ENCODE measurements at regions not wholly inside any gene's neighbourhood (a gene's known extent, or its start where the extent isn't known, plus 50 kb on each side); places are given as distances from the start of the nearest gene placed in this dataset.

DNA sequence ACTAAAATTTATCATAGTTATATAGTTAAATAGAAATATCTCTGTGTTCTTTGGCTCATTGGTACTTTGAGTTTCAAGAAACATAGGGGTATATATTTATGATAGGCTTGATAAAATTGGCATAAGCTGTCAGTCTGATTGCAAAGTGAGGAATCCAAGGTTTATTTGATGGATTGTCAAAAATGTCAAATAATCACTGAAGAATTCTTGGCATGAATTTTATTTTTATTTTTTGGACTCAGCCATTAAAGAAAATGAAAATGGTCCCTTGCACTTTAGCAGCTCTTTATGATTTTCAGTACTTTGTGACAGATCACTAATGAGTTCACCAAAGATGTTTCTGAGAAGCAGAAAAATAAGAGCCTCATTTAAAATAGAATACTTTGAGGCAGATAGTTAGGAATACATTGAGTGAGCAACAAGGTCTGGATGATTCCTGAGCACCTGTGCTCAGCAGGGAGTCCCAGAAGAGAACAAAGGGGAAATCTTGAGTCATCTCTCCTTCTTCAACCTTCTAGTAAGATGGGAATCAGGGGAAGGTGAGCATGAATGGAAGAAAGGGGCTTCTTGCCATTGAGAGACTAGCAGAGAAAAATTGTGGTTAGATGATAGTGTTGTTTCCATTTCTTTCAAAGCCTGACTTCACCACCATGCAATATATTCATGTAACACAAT is 85.3 kb upstream of the VEPH1 start:
- peaks cover 2% of the 10 kb centered on the region; the same call in 1 of the 2 replicates for H3K27me3 Mint-ChIP-seq (ENCODE audit: low read depth)
- no peaks in the 10 kb centered on the region for H3K27me3 ChIP-seq (ENCODE audit: insufficient read depth, low read length)
- no peak overlapping the region for H3K27ac ChIP-seq (ENCODE audit: insufficient read length, low read depth, low read length)
- no peak overlapping the region for H3K9ac ChIP-seq (ENCODE audit: extremely low read depth, insufficient read length, low read length)
- no peak overlapping the region for H2BK5ac ChIP-seq (ENCODE audit: insufficient read length, low read length)
- peaks cover 3 to 11% (median 10%) of the 10 kb centered on the region in 3 experiments for H3K36me3 Mint-ChIP-seq (ENCODE audit: insufficient read depth in 1 of 3, low read depth in 3 of 3)
- H3K4me3 Mint-ChIP-seq = no peak overlapping the region
- peaks cover 11 to 12% of the 10 kb centered on the region in 2 experiments for H3K9me3 Mint-ChIP-seq
- no peak overlapping the region for H3K14ac ChIP-seq (ENCODE audit: insufficient read depth, low read length)
- no peak overlapping the region for H4K5ac ChIP-seq (ENCODE audit: insufficient read length, low read depth, low read length)
- no peak overlapping the region for H4K91ac ChIP-seq (ENCODE audit: insufficient read length, low read depth, low read length)
- H2BK12ac ChIP-seq (ENCODE audit: insufficient read length, low read depth, low read length) = no peak overlapping the region
- no peaks in the 10 kb centered on the region for H3K79me2 ChIP-seq (ENCODE audit: insufficient read depth, low read length)
- no peaks in the 10 kb centered on the region for H3K23me2 ChIP-seq (ENCODE audit: insufficient read length, low read depth, low read length, poor library complexity, severe bottlenecking)
- H3K56ac ChIP-seq (ENCODE audit: insufficient read length, low read depth, low read length) = no peak overlapping the region
- H3K27ac Mint-ChIP-seq = no peak overlapping the region
- no peak overlapping the region for H3T11ph ChIP-seq (ENCODE audit: low read length)
- H4K8ac ChIP-seq (replicated peaks; ENCODE audit: insufficient read length, low read depth, low read length) = no peak overlapping the region
- TF ChIP-seq, protein P1, sequence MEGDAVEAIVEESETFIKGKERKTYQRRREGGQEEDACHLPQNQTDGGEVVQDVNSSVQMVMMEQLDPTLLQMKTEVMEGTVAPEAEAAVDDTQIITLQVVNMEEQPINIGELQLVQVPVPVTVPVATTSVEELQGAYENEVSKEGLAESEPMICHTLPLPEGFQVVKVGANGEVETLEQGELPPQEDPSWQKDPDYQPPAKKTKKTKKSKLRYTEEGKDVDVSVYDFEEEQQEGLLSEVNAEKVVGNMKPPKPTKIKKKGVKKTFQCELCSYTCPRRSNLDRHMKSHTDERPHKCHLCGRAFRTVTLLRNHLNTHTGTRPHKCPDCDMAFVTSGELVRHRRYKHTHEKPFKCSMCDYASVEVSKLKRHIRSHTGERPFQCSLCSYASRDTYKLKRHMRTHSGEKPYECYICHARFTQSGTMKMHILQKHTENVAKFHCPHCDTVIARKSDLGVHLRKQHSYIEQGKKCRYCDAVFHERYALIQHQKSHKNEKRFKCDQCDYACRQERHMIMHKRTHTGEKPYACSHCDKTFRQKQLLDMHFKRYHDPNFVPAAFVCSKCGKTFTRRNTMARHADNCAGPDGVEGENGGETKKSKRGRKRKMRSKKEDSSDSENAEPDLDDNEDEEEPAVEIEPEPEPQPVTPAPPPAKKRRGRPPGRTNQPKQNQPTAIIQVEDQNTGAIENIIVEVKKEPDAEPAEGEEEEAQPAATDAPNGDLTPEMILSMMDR (conservative IDR thresholded peaks at IDR 0.05) = no peak
- H3K23ac ChIP-seq (ENCODE audit: insufficient read length, low read depth, low read length) = no peak overlapping the region
- no peak overlapping the region for H2AK5ac ChIP-seq (ENCODE audit: insufficient read length, low read length)
- no peaks in the 10 kb centered on the region for H4K20me1 ChIP-seq (ENCODE audit: control insufficient read depth, insufficient read depth, insufficient read length)
- H3K4me2 ChIP-seq (ENCODE audit: insufficient read depth, insufficient read length, low read length) = no peak overlapping the region
- no peak overlapping the region for H2BK15ac ChIP-seq (ENCODE audit: low read depth, low read length)
- no peak overlapping the region for H2AFZ ChIP-seq (ENCODE audit: low read length)
- H3K79me1 ChIP-seq (ENCODE audit: insufficient read depth, low read depth, low read length, poor library complexity, severe bottlenecking) = no peaks in the 10 kb centered on the region
- H3K4me1 Mint-ChIP-seq = peaks cover 3 to 13% of the 10 kb centered on the region in 2 experiments
- no peak overlapping the region for H2BK20ac ChIP-seq (ENCODE audit: low read depth, low read length, poor library complexity, severe bottlenecking)
- H2BK120ac ChIP-seq (ENCODE audit: low read depth, low read length, poor library complexity, severe bottlenecking) = no peak overlapping the region
- no peak overlapping the region for H3K4ac ChIP-seq (ENCODE audit: low read depth, low read length)
- H3K4me1 ChIP-seq (ENCODE audit: insufficient read depth, low read length) = peaks cover 4% of the 10 kb centered on the region; the same call in 1 of the 2 replicates
- H3K18ac ChIP-seq (ENCODE audit: insufficient read length, low read depth, low read length) = no peak overlapping the region
- no peaks in the 10 kb centered on the region for H3K9me3 ChIP-seq (ENCODE audit: control insufficient read depth, low read depth, low read length)
- no peak for DNase-seq

Data from H9 (cell line).